Sigmoid colon (tissue), 6 donors: ENCODE measurements at regions not wholly inside any gene's neighbourhood (a gene's known extent, or its start where the extent isn't known, plus 50 kb on each side); places are given as distances from the start of the nearest gene placed in this dataset.

ENCODE experiments used
- DNase-seq: peaks from one replicate; pipeline ENCODE4 v3.0.0-alpha.2; 2019
- H3K27ac ChIP-seq, 4 donors: fragments of 200-600 bp; sonication (generic); one replicate each; pipeline ENCODE4 v1.5.1; 2016 to 2019; ENCODE audit warnings: mild to moderate bottlenecking in 1 of 4
- H3K27me3 ChIP-seq, 3 donors: fragments of 200-600 bp; sonication (generic); one replicate each; pipeline ENCODE4 v1.5.1; 2019; ENCODE audit warnings: mild to moderate bottlenecking in 1 of 3
- H3K36me3 ChIP-seq, 4 donors: fragments of 200-600 bp; sonication (generic); one replicate each; pipeline ENCODE4 v1.5.1; 2016 to 2019
- H3K4me1 ChIP-seq, 4 donors: fragments of 200-600 bp; sonication (generic); one replicate each; pipeline ENCODE4 v1.5.1; 2017 to 2019
- H3K4me3 ChIP-seq, 4 donors: fragments of 200-600 bp; sonication (generic); one replicate each; pipeline ENCODE4 v1.5.1; 2017 to 2019; ENCODE audit warnings: mild to moderate bottlenecking in 2 of 4, moderate library complexity in 1 of 4
- H3K9me3 ChIP-seq, 4 donors: fragments of 200-600 bp in 3 of 4; sonication (generic) in 3 of 4; one replicate each; pipeline versions ENCODE4 v1.5.1 to v1.6.1; 2013 to 2019
- CTCF ChIP-seq, 4 experiments: fragments of 450-650 bp in 3 of 4; fragments of 200-600 bp in 1 of 4; IDR thresholded peaks; one replicate each; pipeline ENCODE4 v1.5.1; 2016 to 2019; ENCODE audit warnings: antibody characterized with exemption in 4 of 4, mild to moderate bottlenecking in 3 of 4, moderate library complexity in 2 of 4
- EP300 ChIP-seq, 4 donors: sonication (generic); formaldehyde crosslinking; IDR thresholded peaks; one replicate each; pipeline ENCODE4 v1.6.1; 2017; ENCODE audit warnings: antibody characterized with exemption in 4 of 4
- POLR2A ChIP-seq, 2 donors: fragments of 450-650 bp; IDR thresholded peaks; one replicate each; pipeline ENCODE4 v1.6.1; 2016; ENCODE audit warnings: antibody characterized with exemption in 2 of 2, mild to moderate bottlenecking in 2 of 2, moderate library complexity in 2 of 2
- POLR2AphosphoS5 ChIP-seq, 4 donors: sonication (generic); formaldehyde crosslinking; IDR thresholded peaks; one replicate each; pipeline ENCODE4 v1.6.1; 2017; ENCODE audit warnings: antibody characterized with exemption in 4 of 4
- WGBS, 2 donors: extraction: QIAGEN DNeasy Blood & Tissue Kit; methylation state at CpG; one replicate each; pipeline ENCODE4 v1.1.7; 2013; 5-methylcytosine and 5-hydroxymethylcytosine counted together
- intact Hi-C: fragments of 100-400 bp; cut with DNase I; formaldehyde crosslinking; loops from one replicate; pipeline ENCODE4 v1.15.1; 2023
- donor health status: healthy with polysubstance abuse.
- donor health status: healthy.

GRCh38 chr2:58557176-58557575, 316.1 kb upstream of the FANCL start:
- Histone ChIP-seq H3K36me3 (no peaks in the 10 kb centered on the region), H3K27me3 (no peaks in the 10 kb centered on the region), H3K4me1 (peaks cover 0 to 3% (median 0%) of the 10 kb centered on the region in 4 donors), H3K27ac (no peak overlapping the region), H3K4me3 (no peak overlapping the region), H3K9me3 (no peaks in the 10 kb centered on the region)
- no peak for DNase-seq
- no peak for TF ChIP-seq POLR2AphosphoS5 (IDR thresholded peaks at IDR 0.05)
- TF ChIP-seq EP300 (IDR thresholded peaks at IDR 0.05): no peak
- no peak for TF ChIP-seq CTCF (IDR thresholded peaks at IDR 0.05)
- TF ChIP-seq POLR2A (IDR thresholded peaks at IDR 0.05): no peak
- intact Hi-C loops: no loop called here
- WGBS, 2 donors: 95 to 96% methylated on average over 6 of the region's 6 CpGs

- Histone ChIP-seq H3K27me3 (no peaks in the 10 kb centered on the region), H3K9me3 (no peaks in the 10 kb centered on the region), H3K27ac (no peak overlapping the region), H3K36me3 (no peaks in the 10 kb centered on the region), H3K4me3 (no peak overlapping the region), H3K4me1 (no peaks in the 10 kb centered on the region)
- TF ChIP-seq POLR2AphosphoS5 (IDR thresholded peaks at IDR 0.05): no peak
- no peak for TF ChIP-seq EP300 (IDR thresholded peaks at IDR 0.05)
- no peak for TF ChIP-seq CTCF (IDR thresholded peaks at IDR 0.05)
- no peak for TF ChIP-seq POLR2A (IDR thresholded peaks at IDR 0.05)
- WGBS, 2 donors: 65 to 70% methylated on average over 2 of the region's 2 CpGs
- intact Hi-C loops: no loop called here
- no peak for DNase-seq
Observed at GRCh38 chr2:58553937-58554336, 312.8 kb upstream of the FANCL start.

GRCh38 chr2:58553522-58553921, 312.4 kb upstream of the FANCL start:
- no peaks in the 10 kb centered on the region for H3K9me3 ChIP-seq

GRCh38 chr2:58545300-58546280, 304.5 kb upstream of the FANCL start:
- H3K27ac ChIP-seq: no peak overlapping the region
- DNase-seq: no peak
- 91 to 94% methylated on average over 3 of the region's 3 CpGs for WGBS, 2 donors
- H3K4me3 ChIP-seq: no peak overlapping the region
- H3K27me3 ChIP-seq: no peaks in the 10 kb centered on the region
- TF ChIP-seq EP300 (IDR thresholded peaks at IDR 0.05): no peak
- TF ChIP-seq CTCF (IDR thresholded peaks at IDR 0.05): no peak
- TF ChIP-seq POLR2A (IDR thresholded peaks at IDR 0.05): no peak
- TF ChIP-seq POLR2AphosphoS5 (IDR thresholded peaks at IDR 0.05): no peak
- H3K36me3 ChIP-seq: no peaks in the 10 kb centered on the region
- H3K9me3 ChIP-seq: no peaks in the 10 kb centered on the region
- H3K4me1 ChIP-seq: no peaks in the 10 kb centered on the region
- intact Hi-C loops: no loop called here

More at GRCh38 chr2:58553522-58553921, 312.4 kb upstream of the FANCL start:
- H3K4me3 ChIP-seq: no peak overlapping the region
- H3K36me3 ChIP-seq: no peaks in the 10 kb centered on the region
- H3K27me3 ChIP-seq: no peaks in the 10 kb centered on the region
- DNase-seq: no peak
- 80 to 98% methylated on average over 1 of the region's 1 CpG for WGBS, 2 donors
- no peaks in the 10 kb centered on the region for H3K4me1 ChIP-seq
- H3K27ac ChIP-seq: no peak overlapping the region
- intact Hi-C loops: no loop called here
- TF ChIP-seq EP300 (IDR thresholded peaks at IDR 0.05): no peak
- TF ChIP-seq POLR2AphosphoS5 (IDR thresholded peaks at IDR 0.05): no peak
- no peak for TF ChIP-seq POLR2A (IDR thresholded peaks at IDR 0.05)
- TF ChIP-seq CTCF (IDR thresholded peaks at IDR 0.05): no peak
